ENCODE measurements at regions not wholly inside any gene's neighbourhood (a gene's known extent, or its start where the extent isn't known, plus 50 kb on each side); places are given as distances from the start of the nearest gene placed in this dataset.

DNA sequence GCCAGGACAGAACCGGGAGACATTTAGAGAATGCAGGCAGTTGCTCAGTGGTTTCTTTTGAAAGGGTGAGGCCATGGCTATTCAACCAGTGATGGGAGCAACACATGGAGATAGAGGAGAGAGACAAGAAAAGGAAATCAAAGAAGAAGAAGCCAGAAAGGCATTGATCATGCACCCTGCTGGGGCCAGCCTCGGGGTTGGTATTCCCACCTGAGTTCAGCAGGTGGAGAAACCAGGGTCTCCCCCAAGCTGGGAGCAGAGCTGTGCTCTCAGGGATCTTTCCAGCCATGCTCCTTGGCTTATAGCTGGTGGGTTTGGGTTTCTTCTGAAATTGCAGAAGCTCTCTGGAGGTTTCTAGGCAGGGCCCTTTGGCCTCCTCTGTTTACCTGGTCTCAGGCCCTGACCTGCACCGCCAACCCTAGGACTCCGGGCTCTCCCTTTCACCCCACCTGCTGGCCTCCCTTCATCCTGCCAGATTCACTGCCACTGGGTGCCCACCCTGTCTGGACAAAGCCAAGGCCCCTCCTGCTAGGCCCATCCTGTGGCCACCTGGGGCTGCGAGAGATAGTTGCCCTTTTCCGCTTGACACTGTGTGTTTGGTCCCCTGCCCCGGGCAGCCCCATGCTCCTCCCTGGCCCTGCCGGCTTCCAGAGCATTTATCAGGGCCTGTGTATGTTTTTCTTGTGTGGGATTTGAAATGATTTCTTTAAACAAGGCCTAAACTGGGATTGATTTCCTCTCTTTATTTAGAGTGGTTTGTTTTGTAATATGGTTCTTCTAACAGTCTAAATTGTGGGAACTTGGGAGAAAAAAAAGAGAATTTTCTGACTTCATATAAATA lies 126.7 kb downstream of the DDX1 start (continued):
- TF ChIP-seq CTCF (IDR thresholded peaks at IDR 0.05; ENCODE audit: control extremely low read depth in 1 of 3, insufficient read depth in 1 of 3, low read depth in 1 of 3, low read length in 3 of 3) (no peak), TAF7 (optimal IDR thresholded peaks at IDR 0.05; ENCODE audit: borderline replicate concordance, low read depth, low read length) (no peak)
